Thyroid gland (tissue), 4 donors: ENCODE measurements at regions not wholly inside any gene's neighbourhood (a gene's known extent, or its start where the extent isn't known, plus 50 kb on each side); places are given as distances from the start of the nearest gene placed in this dataset.

Experiments
- POLR2A ChIP-seq, 2 donors: fragments of 450-650 bp; IDR thresholded peaks; one replicate each; pipeline ENCODE4 v1.6.1; 2017; ENCODE audit warnings: antibody characterized with exemption in 2 of 2, mild to moderate bottlenecking in 2 of 2, moderate library complexity in 1 of 2
- TF ChIP-seq, protein P1 (sequence below), 6 experiments: fragments of 200-600 bp in 3 of 6; fragments of 450-650 bp in 3 of 6; sonication (generic) in 3 of 6; IDR thresholded peaks; one replicate each; pipeline ENCODE4 v1.5.1; 2016 to 2019; ENCODE audit warnings: antibody characterized with exemption in 6 of 6, mild to moderate bottlenecking in 2 of 6, inconsistent platforms in 1 of 6, moderate library complexity in 1 of 6

DNA sequence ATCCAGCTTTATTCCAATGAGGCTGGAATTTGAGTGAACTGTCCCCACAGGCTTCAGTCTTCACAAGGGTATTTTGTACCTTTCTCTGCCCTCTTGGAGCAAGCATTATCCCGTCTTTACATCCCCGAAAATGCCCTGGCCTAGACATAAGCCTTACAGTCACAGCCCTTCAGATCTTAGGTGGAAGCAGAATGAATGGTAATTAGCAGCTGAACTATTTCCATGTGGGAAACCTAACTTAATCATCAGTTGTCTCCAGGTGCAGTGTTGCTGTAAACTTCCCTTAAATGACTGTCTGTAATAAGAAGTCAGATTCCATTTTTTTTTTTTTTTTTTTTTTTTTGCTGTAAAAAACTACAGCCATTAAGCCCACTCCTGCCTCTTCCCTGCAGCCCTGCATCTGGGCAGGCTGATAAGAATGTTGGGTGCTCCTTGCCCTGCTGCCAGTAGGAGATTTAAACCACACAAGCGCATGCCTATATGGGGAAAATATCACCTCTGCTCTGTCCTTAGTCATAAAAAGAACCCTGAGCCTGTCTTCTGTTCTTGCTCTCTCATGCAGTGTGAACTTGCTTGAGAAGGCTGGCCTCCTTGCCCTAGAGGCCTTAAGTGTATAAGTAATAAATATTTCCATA lies 426.8 kb upstream of the SLITRK5 start:
- TF ChIP-seq, protein P1, sequence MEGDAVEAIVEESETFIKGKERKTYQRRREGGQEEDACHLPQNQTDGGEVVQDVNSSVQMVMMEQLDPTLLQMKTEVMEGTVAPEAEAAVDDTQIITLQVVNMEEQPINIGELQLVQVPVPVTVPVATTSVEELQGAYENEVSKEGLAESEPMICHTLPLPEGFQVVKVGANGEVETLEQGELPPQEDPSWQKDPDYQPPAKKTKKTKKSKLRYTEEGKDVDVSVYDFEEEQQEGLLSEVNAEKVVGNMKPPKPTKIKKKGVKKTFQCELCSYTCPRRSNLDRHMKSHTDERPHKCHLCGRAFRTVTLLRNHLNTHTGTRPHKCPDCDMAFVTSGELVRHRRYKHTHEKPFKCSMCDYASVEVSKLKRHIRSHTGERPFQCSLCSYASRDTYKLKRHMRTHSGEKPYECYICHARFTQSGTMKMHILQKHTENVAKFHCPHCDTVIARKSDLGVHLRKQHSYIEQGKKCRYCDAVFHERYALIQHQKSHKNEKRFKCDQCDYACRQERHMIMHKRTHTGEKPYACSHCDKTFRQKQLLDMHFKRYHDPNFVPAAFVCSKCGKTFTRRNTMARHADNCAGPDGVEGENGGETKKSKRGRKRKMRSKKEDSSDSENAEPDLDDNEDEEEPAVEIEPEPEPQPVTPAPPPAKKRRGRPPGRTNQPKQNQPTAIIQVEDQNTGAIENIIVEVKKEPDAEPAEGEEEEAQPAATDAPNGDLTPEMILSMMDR (IDR thresholded peaks at IDR 0.05): no peak
- TF ChIP-seq POLR2A (IDR thresholded peaks at IDR 0.05): no peak
